OCI-M2 (cell line): ENCODE measurements at regions not wholly inside any gene's neighbourhood (a gene's known extent, or its start where the extent isn't known, plus 50 kb on each side); places are given as distances from the start of the nearest gene placed in this dataset.

ENCODE experiments used
- DNase-seq: peaks from one replicate; lab custom pipeline; 2025; ENCODE audit not compliant: unreplicated experiment; lab: John Stamatoyannopoulos, UW

- no peak for DNase-seq
These were observed 190.6 kb downstream of the MZT1 start for GRCh38 chr13:72536714-72537394.

- no peak for DNase-seq
These were observed 192.3 kb downstream of the MZT1 start for GRCh38 chr13:72534951-72535640.

- no peak for DNase-seq
These were observed 197.0 kb downstream of the MZT1 start for GRCh38 chr13:72530471-72530870.

- no peak for DNase-seq
These were observed 200.1 kb downstream of the MZT1 start for GRCh38 chr13:72527333-72527732.

DNA sequence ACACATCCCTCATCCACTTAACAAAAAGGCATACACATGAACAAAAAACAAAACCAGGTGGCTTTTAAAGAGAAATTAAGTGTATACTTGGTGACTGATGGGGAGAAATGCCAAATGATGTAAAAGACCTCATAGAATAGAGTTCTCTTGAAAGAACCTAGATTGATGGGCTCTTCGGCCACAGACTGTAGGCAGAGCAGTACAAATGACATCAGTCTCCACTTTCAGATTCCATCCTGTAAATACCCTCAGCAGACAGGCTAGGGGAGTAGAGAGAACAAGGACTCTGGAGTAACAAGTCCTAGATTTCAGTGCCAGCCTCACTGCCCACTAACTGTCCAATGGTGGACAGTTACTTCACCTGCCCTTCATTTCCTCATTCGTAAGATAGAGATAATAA, 203.8 kb downstream of the MZT1 start:
- DNase-seq, result no peak

DNA sequence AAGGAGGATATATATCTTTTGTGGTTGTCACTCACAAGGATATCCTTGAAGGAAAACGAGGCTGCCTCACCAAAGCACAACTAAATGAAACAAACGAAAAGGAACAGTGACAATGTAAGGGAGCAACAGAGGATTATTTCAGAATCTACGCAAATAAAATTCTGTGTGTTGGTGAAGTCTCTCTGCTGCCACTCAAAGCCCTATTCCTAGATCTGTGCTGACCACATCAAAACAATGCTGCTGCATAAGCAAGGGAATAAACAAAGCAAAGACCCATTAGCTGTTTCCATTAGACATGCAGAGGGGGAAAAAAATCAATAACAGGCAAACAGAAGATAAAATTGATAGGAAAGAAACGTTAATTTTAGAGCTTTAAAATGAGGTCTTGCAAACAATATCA, 204.4 kb downstream of the MZT1 start:
- DNase-seq, result no peak

DNA sequence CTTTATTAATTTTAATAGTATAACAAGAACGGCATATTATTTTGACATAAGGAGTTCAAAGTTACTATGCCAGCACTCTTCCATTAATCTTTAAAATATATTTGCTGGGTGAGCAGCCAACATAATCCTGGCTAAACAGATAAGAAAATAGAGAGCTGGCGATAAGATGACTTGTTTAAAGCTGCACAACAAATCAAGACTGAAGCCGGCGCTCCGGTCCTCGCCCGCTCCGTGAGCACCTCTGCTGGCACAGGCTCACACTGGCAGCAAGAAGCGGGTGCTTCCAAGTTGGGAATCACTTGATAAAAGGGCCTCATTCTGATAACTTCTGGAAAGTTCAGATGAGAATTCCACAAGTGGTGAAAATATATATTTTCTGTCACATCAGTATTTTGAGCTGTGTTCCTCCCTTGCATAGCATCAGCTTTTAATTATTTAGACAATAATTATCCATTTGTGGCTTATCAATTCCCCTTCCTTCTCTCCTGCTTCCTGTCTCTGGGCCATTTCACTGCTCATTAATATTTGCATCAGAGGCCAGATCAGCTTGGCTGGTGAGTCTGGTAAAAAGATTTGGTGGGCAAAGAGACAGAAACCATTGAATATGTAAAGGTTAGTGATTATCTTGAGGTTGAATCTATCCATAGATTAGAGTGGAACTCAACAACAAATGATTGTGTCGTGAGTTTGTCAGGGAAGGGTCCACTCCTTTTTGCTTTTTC, 205.3 kb downstream of the MZT1 start:
- no peak for DNase-seq

GRCh38 chr13:72514146-72514545, 213.3 kb downstream of the MZT1 start:
- DNase-seq, result no peak

GRCh38 chr13:72508392-72508791, 219.0 kb downstream of the MZT1 start:
- DNase-seq, result no peak

DNA sequence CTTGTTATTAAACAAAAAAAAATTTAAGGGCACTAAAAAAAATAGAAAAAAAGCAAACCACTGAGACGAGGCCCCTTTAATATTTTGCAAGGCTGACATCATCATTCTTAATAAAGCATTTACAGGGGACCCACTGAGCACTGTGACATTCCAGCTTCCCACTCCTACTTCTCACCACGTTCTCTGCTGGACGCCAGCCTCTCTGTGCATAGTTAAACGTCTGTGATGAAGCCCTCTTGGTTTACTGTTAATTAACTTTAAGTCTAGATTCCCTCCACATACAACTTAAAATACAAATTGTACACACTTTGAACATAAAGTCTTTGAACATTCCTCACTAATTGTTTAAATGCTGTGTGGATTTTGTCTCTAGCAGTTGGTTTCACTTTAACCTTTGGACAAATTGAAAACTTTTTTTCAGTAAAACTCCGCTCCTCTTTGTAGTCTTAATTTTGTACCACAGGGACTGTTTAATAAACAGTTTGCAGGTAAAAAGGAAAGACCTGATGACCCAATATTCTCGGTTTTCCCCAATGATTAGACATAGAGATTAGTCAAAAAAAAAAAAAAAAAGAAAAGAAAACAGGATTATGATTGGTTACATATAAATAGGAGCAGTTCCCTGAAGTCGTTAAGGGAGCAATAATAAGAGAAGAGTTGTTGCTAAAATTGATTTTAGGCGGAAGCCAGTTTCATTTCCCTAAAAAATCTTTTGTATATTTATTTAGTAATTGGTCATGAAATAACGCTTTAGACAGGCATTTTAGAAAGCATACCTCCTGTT, 219.8 kb downstream of the MZT1 start:
- DNase-seq, result no peak

GRCh38 chr13:72506706-72507105, 220.7 kb downstream of the MZT1 start:
- no peak for DNase-seq

GRCh38 chr13:72505376-72505775, 222.1 kb downstream of the MZT1 start:
- DNase-seq, result no peak

DNA sequence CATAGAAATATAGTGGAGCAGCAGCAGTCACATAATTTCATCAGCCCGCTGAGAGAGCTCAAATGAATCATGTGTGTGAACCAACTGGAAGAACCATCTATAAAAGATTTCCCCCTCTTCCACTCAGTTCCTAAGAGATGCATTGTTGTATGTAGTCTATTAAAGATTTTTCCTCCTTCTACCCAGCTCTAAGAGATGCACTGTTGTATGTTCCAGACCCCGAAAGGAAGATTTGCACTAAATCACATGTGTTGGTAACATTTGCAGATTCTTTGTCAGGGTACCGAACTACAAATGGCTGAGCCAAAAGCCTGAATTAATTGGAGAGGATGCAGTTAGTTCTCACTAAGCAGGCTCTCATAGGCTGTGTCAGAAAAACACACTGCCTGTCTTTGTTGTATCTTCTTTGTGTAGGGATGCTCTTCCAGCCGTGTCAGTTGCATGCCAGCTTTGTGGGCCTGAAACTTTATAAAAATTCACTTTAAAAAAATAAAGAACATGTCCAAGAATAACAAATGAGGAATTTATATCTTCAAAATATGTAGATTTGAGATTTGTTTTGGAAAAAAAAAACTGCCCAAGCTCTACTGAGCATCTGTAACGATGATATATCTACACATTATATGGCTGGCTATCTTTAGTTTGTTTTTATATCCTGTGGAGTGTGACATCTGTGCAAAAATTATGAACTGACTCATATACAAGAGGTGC, 223.1 kb downstream of the MZT1 start:
- no peak for DNase-seq

- DNase-seq, result no peak
These were observed 226.6 kb downstream of the MZT1 start for GRCh38 chr13:72500851-72501250.

DNA sequence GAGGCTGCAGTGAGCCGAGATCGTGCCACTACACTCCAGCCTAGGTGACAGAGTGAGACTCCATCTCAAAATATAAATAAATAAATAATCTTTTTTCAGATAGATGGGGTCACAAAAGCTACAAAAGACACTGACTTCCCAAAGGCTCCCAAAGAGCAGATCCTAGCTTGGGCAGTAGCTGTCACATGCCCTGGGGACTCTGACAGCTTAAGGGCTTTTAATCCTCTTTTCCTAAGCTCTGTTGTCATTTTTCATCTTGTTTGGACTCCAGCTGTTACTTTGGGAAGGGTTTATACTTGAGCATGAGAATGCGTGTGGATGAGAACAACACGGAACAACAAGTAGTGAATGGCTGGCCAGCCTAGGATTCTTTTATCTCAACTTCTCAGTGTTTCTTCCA, 231.7 kb downstream of the MZT1 start:
- no peak for DNase-seq

- DNase-seq, result no peak
These were observed 237.7 kb downstream of the MZT1 start for GRCh38 chr13:72489751-72490150.

GRCh38 chr13:72473321-72473720, 254.1 kb downstream of the MZT1 start:
- DNase-seq, result no peak

- no peak for DNase-seq
These were observed 257.5 kb downstream of the MZT1 start for GRCh38 chr13:72469906-72470305.

GRCh38 chr13:72463561-72463960, 263.9 kb downstream of the MZT1 start:
- DNase-seq, result no peak

DNA sequence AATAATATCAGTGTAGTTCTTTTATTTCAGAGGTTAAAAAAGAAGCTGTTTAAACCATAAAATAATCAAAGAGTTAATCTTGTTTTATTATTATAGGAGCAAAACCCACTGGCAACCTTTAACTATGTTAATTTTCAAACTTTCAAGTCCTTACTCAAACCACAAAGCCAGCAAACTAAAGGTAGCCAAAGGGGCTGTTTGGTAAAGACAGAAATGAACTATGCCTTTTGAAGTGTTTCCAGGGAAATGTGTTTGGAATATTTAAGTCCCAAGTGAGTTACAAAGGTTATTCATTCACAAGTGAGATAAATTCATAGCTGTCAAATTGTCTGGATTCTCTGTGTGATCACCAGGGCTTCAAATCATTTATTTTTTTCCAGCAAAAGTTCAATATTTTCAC, 264.7 kb downstream of the MZT1 start:
- DNase-seq, result no peak

GRCh38 chr13:72462166-72462565, 265.3 kb downstream of the MZT1 start:
- no peak for DNase-seq
